ENCODE measurements at regions not wholly inside any gene's neighbourhood (a gene's known extent, or its start where the extent isn't known, plus 50 kb on each side); places are given as distances from the start of the nearest gene placed in this dataset.

DNA sequence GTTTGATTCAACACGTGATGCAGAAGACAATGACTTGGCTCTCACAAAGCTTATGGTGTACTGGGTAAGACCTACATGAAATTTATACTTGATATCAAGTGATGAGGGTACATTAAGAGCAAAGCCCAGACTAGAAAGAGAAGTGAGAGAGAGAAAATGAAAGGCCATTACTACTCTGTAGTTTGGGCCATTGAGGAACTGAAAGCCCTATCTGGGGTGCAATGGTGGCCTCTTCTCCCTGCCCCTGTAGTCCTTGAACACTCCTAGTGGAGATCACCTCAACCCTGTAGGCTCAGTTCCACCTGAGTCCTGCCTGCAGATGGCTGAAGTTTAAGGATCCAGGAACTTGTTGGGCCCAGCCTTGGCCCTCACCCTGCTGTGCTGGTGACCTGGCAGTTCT is 569.8 kb upstream of the MEX3C start (continued):
- TF ChIP-seq, protein P1, sequence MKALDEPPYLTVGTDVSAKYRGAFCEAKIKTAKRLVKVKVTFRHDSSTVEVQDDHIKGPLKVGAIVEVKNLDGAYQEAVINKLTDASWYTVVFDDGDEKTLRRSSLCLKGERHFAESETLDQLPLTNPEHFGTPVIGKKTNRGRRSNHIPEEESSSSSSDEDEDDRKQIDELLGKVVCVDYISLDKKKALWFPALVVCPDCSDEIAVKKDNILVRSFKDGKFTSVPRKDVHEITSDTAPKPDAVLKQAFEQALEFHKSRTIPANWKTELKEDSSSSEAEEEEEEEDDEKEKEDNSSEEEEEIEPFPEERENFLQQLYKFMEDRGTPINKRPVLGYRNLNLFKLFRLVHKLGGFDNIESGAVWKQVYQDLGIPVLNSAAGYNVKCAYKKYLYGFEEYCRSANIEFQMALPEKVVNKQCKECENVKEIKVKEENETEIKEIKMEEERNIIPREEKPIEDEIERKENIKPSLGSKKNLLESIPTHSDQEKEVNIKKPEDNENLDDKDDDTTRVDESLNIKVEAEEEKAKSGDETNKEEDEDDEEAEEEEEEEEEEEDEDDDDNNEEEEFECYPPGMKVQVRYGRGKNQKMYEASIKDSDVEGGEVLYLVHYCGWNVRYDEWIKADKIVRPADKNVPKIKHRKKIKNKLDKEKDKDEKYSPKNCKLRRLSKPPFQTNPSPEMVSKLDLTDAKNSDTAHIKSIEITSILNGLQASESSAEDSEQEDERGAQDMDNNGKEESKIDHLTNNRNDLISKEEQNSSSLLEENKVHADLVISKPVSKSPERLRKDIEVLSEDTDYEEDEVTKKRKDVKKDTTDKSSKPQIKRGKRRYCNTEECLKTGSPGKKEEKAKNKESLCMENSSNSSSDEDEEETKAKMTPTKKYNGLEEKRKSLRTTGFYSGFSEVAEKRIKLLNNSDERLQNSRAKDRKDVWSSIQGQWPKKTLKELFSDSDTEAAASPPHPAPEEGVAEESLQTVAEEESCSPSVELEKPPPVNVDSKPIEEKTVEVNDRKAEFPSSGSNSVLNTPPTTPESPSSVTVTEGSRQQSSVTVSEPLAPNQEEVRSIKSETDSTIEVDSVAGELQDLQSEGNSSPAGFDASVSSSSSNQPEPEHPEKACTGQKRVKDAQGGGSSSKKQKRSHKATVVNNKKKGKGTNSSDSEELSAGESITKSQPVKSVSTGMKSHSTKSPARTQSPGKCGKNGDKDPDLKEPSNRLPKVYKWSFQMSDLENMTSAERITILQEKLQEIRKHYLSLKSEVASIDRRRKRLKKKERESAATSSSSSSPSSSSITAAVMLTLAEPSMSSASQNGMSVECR (CRISPR knock-in tag; IDR thresholded peaks at IDR 0.05; ENCODE audit: borderline replicate concordance) = no peak
- TF ChIP-seq, protein P2, sequence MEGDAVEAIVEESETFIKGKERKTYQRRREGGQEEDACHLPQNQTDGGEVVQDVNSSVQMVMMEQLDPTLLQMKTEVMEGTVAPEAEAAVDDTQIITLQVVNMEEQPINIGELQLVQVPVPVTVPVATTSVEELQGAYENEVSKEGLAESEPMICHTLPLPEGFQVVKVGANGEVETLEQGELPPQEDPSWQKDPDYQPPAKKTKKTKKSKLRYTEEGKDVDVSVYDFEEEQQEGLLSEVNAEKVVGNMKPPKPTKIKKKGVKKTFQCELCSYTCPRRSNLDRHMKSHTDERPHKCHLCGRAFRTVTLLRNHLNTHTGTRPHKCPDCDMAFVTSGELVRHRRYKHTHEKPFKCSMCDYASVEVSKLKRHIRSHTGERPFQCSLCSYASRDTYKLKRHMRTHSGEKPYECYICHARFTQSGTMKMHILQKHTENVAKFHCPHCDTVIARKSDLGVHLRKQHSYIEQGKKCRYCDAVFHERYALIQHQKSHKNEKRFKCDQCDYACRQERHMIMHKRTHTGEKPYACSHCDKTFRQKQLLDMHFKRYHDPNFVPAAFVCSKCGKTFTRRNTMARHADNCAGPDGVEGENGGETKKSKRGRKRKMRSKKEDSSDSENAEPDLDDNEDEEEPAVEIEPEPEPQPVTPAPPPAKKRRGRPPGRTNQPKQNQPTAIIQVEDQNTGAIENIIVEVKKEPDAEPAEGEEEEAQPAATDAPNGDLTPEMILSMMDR (IDR thresholded peaks at IDR 0.05) = no peak
- TF ChIP-seq KAT7 (CRISPR knock-in tag; IDR thresholded peaks at IDR 0.05; ENCODE audit: borderline replicate concordance) (no peak), ZNF416 (CRISPR knock-in tag; IDR thresholded peaks at IDR 0.05) (no peak), ZNF317 (CRISPR knock-in tag; IDR thresholded peaks at IDR 0.05; ENCODE audit: borderline replicate concordance, low read depth) (no peak), SP1 (CRISPR knock-in tag; conservative IDR thresholded peaks at IDR 0.05) (no peak)
- TF ChIP-seq, protein P3, sequence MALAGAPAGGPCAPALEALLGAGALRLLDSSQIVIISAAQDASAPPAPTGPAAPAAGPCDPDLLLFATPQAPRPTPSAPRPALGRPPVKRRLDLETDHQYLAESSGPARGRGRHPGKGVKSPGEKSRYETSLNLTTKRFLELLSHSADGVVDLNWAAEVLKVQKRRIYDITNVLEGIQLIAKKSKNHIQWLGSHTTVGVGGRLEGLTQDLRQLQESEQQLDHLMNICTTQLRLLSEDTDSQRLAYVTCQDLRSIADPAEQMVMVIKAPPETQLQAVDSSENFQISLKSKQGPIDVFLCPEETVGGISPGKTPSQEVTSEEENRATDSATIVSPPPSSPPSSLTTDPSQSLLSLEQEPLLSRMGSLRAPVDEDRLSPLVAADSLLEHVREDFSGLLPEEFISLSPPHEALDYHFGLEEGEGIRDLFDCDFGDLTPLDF (CRISPR knock-in tag; IDR thresholded peaks at IDR 0.05) = no peak

DNA sequence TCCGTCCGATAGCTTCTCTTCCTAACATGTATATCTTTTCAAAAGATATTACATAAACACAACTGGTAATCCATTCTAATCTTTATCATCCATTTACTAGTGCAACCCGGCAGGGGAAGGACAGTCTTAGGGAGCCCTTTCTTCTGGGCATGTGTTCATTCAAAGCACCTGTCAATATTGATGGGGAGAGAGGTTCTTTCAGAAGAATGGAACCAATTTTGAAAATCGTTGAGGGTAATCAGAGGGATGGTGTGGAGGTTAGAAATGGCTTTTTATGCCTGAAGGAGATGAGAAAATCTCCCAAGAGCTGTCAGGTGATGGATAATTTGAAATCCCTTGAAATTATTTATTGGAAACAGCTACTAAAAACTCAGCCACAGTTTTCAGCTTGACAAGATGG is 561.9 kb upstream of the DCC start:
- TF ChIP-seq ATF1 (CRISPR knock-in tag; IDR thresholded peaks at IDR 0.05) (no peak), MYBL2 (CRISPR knock-in tag; IDR thresholded peaks at IDR 0.05) (no peak), FOXP1 (CRISPR knock-in tag; IDR thresholded peaks at IDR 0.05; ENCODE audit: borderline replicate concordance) (no peak), MXD4 (CRISPR knock-in tag; IDR thresholded peaks at IDR 0.05; ENCODE audit: borderline replicate concordance) (no peak), ZNF416 (CRISPR knock-in tag; IDR thresholded peaks at IDR 0.05) (no peak), CREB1 (CRISPR knock-in tag; IDR thresholded peaks at IDR 0.05) (no peak), NFATC4 (CRISPR knock-in tag; IDR thresholded peaks at IDR 0.05) (no peak), SMAD4 (CRISPR knock-in tag; IDR thresholded peaks at IDR 0.05) (no peak), ZBTB21 (CRISPR knock-in tag; IDR thresholded peaks at IDR 0.05; ENCODE audit: borderline replicate concordance) (no peak)
- TF ChIP-seq, protein P4, sequence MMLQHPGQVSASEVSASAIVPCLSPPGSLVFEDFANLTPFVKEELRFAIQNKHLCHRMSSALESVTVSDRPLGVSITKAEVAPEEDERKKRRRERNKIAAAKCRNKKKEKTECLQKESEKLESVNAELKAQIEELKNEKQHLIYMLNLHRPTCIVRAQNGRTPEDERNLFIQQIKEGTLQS (CRISPR knock-in tag; conservative IDR thresholded peaks at IDR 0.05) = no peak
- TF ChIP-seq, protein P5, sequence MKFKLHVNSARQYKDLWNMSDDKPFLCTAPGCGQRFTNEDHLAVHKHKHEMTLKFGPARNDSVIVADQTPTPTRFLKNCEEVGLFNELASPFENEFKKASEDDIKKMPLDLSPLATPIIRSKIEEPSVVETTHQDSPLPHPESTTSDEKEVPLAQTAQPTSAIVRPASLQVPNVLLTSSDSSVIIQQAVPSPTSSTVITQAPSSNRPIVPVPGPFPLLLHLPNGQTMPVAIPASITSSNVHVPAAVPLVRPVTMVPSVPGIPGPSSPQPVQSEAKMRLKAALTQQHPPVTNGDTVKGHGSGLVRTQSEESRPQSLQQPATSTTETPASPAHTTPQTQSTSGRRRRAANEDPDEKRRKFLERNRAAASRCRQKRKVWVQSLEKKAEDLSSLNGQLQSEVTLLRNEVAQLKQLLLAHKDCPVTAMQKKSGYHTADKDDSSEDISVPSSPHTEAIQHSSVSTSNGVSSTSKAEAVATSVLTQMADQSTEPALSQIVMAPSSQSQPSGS (CRISPR knock-in tag; IDR thresholded peaks at IDR 0.05; ENCODE audit: borderline replicate concordance, low read depth) = no peak
- Mint-ChIP-seq H3K27ac (no peak overlapping the region), H3K4me1 (no peaks in the 10 kb centered on the region), H3K9me3 (peaks cover 15% of the 10 kb centered on the region), H3K4me3 (no peak overlapping the region), H3K36me3 (no peaks in the 10 kb centered on the region), H3K27me3 (ENCODE audit: low read depth) (no peaks in the 10 kb centered on the region; the same call in 1 of the 2 replicates)
- POLR2A ChIA-PET = no interaction called here
- DNase-seq (ENCODE audit: low spot score) = no peak
- CTCF ChIA-PET = no interaction called here
- ATAC-seq = no peak
